22Rv1 (cell line): ENCODE measurements at regions not wholly inside any gene's neighbourhood (a gene's known extent, or its start where the extent isn't known, plus 50 kb on each side); places are given as distances from the start of the nearest gene placed in this dataset.

Experiments used
- H3K27ac ChIP-seq: fragments of 450-650 bp; 2 replicates; pipeline ENCODE4 v1.5.1; 2017
- CTCF ChIP-seq: fragments of 450-650 bp; IDR thresholded peaks from 2 replicates; pipeline ENCODE4 v1.5.1; 2017; ENCODE audit warnings: mild to moderate bottlenecking
- ZFX ChIP-seq: fragments of 450-650 bp; IDR thresholded peaks from 2 replicates; pipeline ENCODE4 v1.6.1; 2017; ENCODE audit warnings: antibody characterized with exemption, borderline replicate concordance

- no peak for TF ChIP-seq ZFX
- no peak for TF ChIP-seq CTCF
- H3K27ac ChIP-seq, result no peak overlapping the region
These were observed 719.3 kb upstream of the SGO1 start for GRCh38 chr3:20905210-20905805.

- TF ChIP-seq CTCF (no peak), ZFX (no peak)
- H3K27ac ChIP-seq, result no peak overlapping the region
These were observed 718.7 kb upstream of the SGO1 start for GRCh38 chr3:20904671-20905070.

GRCh38 chr3:20898962-20899361 lies 713.0 kb upstream of the SGO1 start:
- TF ChIP-seq ZFX (no peak), CTCF (no peak)
- H3K27ac ChIP-seq, result no peak overlapping the region

GRCh38 chr3:20890111-20890519 lies 704.1 kb upstream of the SGO1 start:
- H3K27ac ChIP-seq, result no peak overlapping the region
- TF ChIP-seq ZFX (no peak), CTCF (no peak)

- no peak for TF ChIP-seq ZFX
- TF ChIP-seq CTCF, result no peak
- no peak overlapping the region for H3K27ac ChIP-seq
These were observed 692.7 kb upstream of the SGO1 start for GRCh38 chr3:20878691-20879090.

GRCh38 chr3:20873235-20873634 lies 687.2 kb upstream of the SGO1 start:
- no peak for TF ChIP-seq CTCF
- TF ChIP-seq ZFX, result no peak
- no peak overlapping the region for H3K27ac ChIP-seq

GRCh38 chr3:20870106-20870899 lies 684.3 kb upstream of the SGO1 start:
- 0 out of 2 replicates have a peak overlapping the region, but pooled peaks have one; percentile 7 for H3K27ac ChIP-seq
- no peak for TF ChIP-seq CTCF
- no peak for TF ChIP-seq ZFX
